HepG2 (cell line): ENCODE measurements at regions not wholly inside any gene's neighbourhood (a gene's known extent, or its start where the extent isn't known, plus 50 kb on each side); places are given as distances from the start of the nearest gene placed in this dataset.

Experiments
- CHD2 ChIP-seq: IDR thresholded peaks from 2 replicates; pipeline ENCODE4 v1.6.1; 2011; ENCODE audit warnings: low read depth, low read length, improper control_type of control experiment
- CTCF ChIP-seq: sonication (generic); formaldehyde crosslinking; IDR thresholded peaks from 2 replicates; pipeline ENCODE4 v1.5.0; 2020; ENCODE audit warnings: mild to moderate bottlenecking, missing genetic modification reagents, moderate library complexity
- HCFC1 ChIP-seq: fragments of 150-350 bp; IDR thresholded peaks from 2 replicates; pipeline ENCODE4 v1.6.1; 2014; ENCODE audit warnings: low read depth, low read length
- KDM1A ChIP-seq: IDR thresholded peaks from 2 replicates; pipeline ENCODE4 v1.6.1; 2016; ENCODE audit warnings: missing compliant biosample characterization
- KMT2A ChIP-seq: sonication (generic); formaldehyde crosslinking; IDR thresholded peaks from 2 replicates; pipeline ENCODE4 v1.4.0; 2020; ENCODE audit warnings: missing genetic modification reagents
- MAFG ChIP-seq: sonication (generic); formaldehyde crosslinking; IDR thresholded peaks from 2 replicates; pipeline ENCODE4 v1.5.1; 2020; ENCODE audit warnings: mild to moderate bottlenecking, missing genetic modification reagents
- MYC ChIP-seq: sonication (generic); formaldehyde crosslinking; IDR thresholded peaks from 2 replicates; pipeline ENCODE4 v1.9.0; 2021; ENCODE audit warnings: missing genetic modification reagents, borderline replicate concordance
- NFE2 ChIP-seq: sonication (generic); formaldehyde crosslinking; IDR thresholded peaks from 2 replicates; pipeline ENCODE4 v1.4.0; 2020; ENCODE audit warnings: missing genetic modification reagents
- ZKSCAN8 ChIP-seq: IDR thresholded peaks from 2 replicates; pipeline ENCODE4 v1.6.1; 2016; ENCODE audit warnings: borderline replicate concordance, missing genetic modification reagents, missing compliant biosample characterization
- ZNF18 ChIP-seq: sonication (generic); formaldehyde crosslinking; IDR thresholded peaks from 2 replicates; pipeline ENCODE4 v1.8.0; 2022; ENCODE audit warnings: mild to moderate bottlenecking, missing genetic modification reagents; ENCODE audit not compliant: insufficient replicate concordance
- ZNF776 ChIP-seq: sonication (generic); formaldehyde crosslinking; IDR thresholded peaks from 2 replicates; pipeline ENCODE4 v1.4.0; 2020; ENCODE audit warnings: mild to moderate bottlenecking, missing genetic modification reagents

GRCh38 chr1:78728359-78728758, 78.7 kb downstream of the IFI44 start:
- no peak for TF ChIP-seq CHD2
- TF ChIP-seq KDM1A (CRISPR knock-in tag): no peak
- TF ChIP-seq CTCF: no peak
- TF ChIP-seq KMT2A (CRISPR knock-in tag): no peak
- no peak for TF ChIP-seq ZNF776 (CRISPR knock-in tag)
- no peak for TF ChIP-seq MYC (CRISPR knock-in tag)
- no peak for TF ChIP-seq NFE2 (CRISPR knock-in tag)
- no peak for TF ChIP-seq MAFG (CRISPR knock-in tag)
- no peak for TF ChIP-seq ZNF18 (CRISPR knock-in tag)
- TF ChIP-seq ZKSCAN8 (CRISPR knock-in tag): no peak
- TF ChIP-seq HCFC1: no peak
